ENCODE measurements at regions not wholly inside any gene's neighbourhood (a gene's known extent, or its start where the extent isn't known, plus 50 kb on each side); places are given as distances from the start of the nearest gene placed in this dataset.
A peak's percentile ranks its signal among the peaks of the same experiment; 100 is the strongest.

DNA sequence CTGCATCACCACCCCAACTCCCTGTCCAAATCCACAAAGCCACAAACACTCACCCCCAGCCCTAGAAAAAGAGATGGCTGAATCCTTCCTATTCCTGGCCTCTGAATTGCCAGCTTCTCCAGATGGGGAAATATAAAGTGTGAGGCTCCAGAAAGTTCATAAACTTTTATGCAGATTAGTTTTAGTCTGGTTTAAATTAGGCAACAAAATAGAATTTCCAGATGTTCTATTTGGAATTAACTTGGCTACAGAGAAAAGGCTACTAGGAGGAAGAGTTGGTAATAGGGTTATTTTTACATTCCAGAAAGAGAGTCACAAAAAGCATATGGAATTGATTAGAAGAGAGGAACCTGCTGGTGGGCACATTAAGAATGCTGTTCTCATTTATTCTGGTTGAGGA lies 56.0 kb downstream of the EN1 start:
- Mint-ChIP-seq H3K36me3 (ENCODE audit: low read depth) (no peaks in the 10 kb centered on the region), H3K9me3 (ENCODE audit: insufficient read depth) (no peaks in the 10 kb centered on the region), H3K4me3 (no peak overlapping the region), H3K4me1 (ENCODE audit: low read depth) (no peaks in the 10 kb centered on the region), H3K27ac (no peak overlapping the region), H3K27me3 (ENCODE audit: low read depth) (peaks cover 2% of the 10 kb centered on the region)
- POLR2A ChIA-PET: no interaction called here
- DNase-seq (no peak), ATAC-seq (no peak)
- CTCF ChIA-PET: no interaction called here

DNA sequence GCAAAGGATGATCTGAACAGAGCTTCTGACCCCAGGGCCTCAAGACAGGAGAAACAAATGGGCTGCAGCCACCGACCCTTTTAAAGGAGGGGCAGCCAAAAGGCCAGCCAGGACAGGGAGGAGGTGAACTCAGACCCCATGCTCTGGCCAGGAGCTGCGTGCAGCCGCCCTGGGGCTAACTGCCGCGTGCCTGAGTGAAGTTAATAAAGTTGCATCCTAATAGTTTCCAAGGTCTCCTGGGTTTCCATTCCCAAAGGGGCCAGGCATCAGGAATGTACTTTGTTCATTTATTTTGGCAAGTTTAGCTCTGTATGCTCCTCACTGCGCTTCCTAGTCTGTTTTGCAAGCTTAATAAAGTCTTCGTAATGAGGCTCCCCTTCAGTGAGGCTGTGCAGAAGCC lies 60.7 kb downstream of the EN1 start:
- DNase-seq (no peak), ATAC-seq (no peak)
- Mint-ChIP-seq H3K36me3 (ENCODE audit: low read depth) (no peaks in the 10 kb centered on the region), H3K4me1 (ENCODE audit: low read depth) (no peaks in the 10 kb centered on the region), H3K4me3 (no peak overlapping the region), H3K27ac (no peak overlapping the region), H3K9me3 (ENCODE audit: insufficient read depth) (no peaks in the 10 kb centered on the region), H3K27me3 (ENCODE audit: low read depth) (peaks cover 7% of the 10 kb centered on the region)
- POLR2A ChIA-PET: no interaction called here
- CTCF ChIA-PET: no interaction called here

DNA sequence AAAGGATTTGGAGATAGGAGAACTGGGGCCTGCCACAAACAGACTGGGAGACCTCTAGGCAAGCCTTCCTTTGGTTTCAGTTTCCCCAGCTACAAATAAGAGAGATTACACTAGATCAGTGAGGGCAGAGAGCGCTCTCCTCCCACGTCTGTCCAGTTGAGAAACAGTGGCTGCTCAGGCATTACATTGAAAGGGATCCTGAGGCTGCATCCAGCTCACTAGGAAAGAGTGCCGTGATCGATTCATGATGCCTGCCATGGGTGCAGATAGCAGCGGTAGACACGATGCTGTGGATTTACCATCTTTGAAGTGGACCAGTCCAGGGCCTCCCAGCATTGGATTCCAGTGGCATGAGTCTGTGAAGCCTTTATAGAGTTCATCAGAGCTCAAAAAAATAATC lies 62.6 kb downstream of the EN1 start:
- CTCF ChIA-PET: no interaction called here

DNA sequence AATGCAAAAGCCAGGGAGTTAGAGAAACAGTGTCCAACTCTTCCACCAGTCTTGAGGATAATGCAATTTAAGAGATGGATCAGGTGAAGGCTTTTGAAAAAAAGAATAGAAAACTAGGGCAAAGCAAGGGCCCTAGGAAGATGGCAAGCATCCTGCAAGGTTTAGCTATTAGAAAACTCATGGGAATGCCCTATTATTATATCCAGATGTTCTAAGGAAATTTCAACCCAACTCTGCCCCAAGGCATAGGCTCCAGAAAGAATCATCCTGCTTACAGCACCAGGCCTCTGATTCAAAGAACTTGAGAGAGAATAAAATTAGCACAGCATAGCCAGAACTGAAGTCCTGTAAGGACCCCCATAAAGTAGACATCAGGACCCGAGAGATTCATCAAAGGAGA lies 68.1 kb downstream of the EN1 start:
- POLR2A ChIA-PET: no interaction called here
- Mint-ChIP-seq H3K36me3 (ENCODE audit: low read depth) (no peaks in the 10 kb centered on the region), H3K27me3 (ENCODE audit: low read depth) (peaks cover 14% of the 10 kb centered on the region)

More for the DNA sequence above, 62.6 kb downstream of the EN1 start:
- ATAC-seq: no peak
- no peak overlapping the region for H3K27ac Mint-ChIP-seq
- POLR2A ChIA-PET: no interaction called here
- H3K36me3 Mint-ChIP-seq (ENCODE audit: low read depth): no peaks in the 10 kb centered on the region
- no peaks in the 10 kb centered on the region for H3K9me3 Mint-ChIP-seq (ENCODE audit: insufficient read depth)
- DNase-seq: no peak
- no peaks in the 10 kb centered on the region for H3K4me1 Mint-ChIP-seq (ENCODE audit: low read depth)
- peaks cover 7% of the 10 kb centered on the region for H3K27me3 Mint-ChIP-seq (ENCODE audit: low read depth)
- no peak overlapping the region for H3K4me3 Mint-ChIP-seq

DNA sequence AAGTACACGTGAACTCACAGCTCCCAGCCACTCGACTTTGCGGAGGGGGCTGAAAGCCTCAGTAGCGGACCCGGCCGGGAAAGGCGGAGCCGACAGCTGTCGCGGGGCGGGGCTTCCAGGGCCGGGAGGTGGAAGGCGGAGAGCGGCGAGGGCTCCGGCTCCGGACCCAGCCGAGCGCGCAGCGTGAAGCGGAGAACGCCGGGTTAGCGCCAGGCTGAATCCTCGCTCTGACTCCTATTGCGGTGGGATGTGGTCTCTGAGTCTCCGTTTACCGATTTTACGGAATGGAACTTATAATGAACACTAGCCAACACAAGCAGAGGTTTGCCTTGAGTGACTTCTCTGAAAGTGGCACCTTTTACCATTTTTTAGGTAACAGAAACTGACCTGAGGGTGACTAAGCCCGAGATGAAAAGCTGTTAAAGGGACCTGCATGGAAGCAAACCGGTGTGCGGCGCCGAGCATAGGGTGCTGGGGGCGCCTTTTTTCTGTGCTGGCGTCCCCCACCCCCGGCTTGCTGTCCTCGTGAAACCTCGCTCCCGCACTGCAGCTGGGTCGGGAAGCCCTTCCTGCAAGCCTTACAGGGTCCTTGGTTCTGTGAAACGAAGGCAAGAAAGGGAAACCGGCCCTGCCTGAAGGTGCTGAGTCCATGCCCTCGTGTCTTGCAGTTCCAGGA lies 72.9 kb downstream of the EN1 start:
- ChIA-PET POLR2A (no interaction called here), CTCF (no interaction called here)
- peaks cover 5% of the 10 kb centered on the region for H3K4me1 Mint-ChIP-seq (ENCODE audit: low read depth)
- DNase-seq (peak; percentile 25), ATAC-seq (peak; percentile 49)
- H3K4me3 Mint-ChIP-seq: peak overlapping the region; percentile 31
- no peaks in the 10 kb centered on the region for H3K36me3 Mint-ChIP-seq (ENCODE audit: low read depth)
- H3K9me3 Mint-ChIP-seq (ENCODE audit: insufficient read depth): no peaks in the 10 kb centered on the region
- H3K27me3 Mint-ChIP-seq (ENCODE audit: low read depth): peaks cover 23% of the 10 kb centered on the region
- H3K27ac Mint-ChIP-seq: no peak overlapping the region

More for the DNA sequence above, 68.1 kb downstream of the EN1 start:
- DNase-seq (no peak), ATAC-seq (no peak)
- H3K4me1 Mint-ChIP-seq (ENCODE audit: low read depth): peaks cover 4% of the 10 kb centered on the region
- no peak overlapping the region for H3K27ac Mint-ChIP-seq
- CTCF ChIA-PET: no interaction called here
- no peak overlapping the region for H3K4me3 Mint-ChIP-seq
- H3K9me3 Mint-ChIP-seq (ENCODE audit: insufficient read depth): no peaks in the 10 kb centered on the region

DNA sequence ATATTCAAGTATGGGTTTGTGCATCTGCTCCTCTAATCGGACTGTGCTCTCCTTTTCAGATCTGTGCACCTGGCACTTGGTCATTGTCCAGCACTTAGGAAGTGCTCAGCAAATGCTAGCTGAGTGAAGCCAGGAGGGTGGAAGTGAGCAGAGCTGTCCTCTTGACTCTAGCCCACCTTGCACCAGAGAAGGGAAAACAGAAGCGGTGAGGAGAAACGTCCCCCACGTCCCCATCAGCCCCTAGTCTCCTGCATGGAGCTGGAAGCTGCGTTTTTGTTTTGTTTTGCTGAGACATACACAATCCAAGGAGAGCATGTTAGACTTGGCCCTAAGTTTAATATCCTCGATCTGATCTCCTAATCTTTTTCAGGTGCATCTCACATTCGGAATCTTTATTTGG lies 73.6 kb downstream of the EN1 start:
- no peak overlapping the region for H3K4me3 Mint-ChIP-seq
- no peaks in the 10 kb centered on the region for H3K36me3 Mint-ChIP-seq (ENCODE audit: low read depth)
- no peak for ATAC-seq
- CTCF ChIA-PET: no interaction called here
- POLR2A ChIA-PET: no interaction called here
- H3K9me3 Mint-ChIP-seq (ENCODE audit: insufficient read depth): no peaks in the 10 kb centered on the region
- no peak for DNase-seq
- H3K4me1 Mint-ChIP-seq (ENCODE audit: low read depth): peaks cover 5% of the 10 kb centered on the region
- H3K27ac Mint-ChIP-seq: no peak overlapping the region
- peaks cover 23% of the 10 kb centered on the region for H3K27me3 Mint-ChIP-seq (ENCODE audit: low read depth)

GRCh38 chr2:118772487-118773200 lies 74.8 kb downstream of the EN1 start:
- Mint-ChIP-seq H3K27me3 (ENCODE audit: low read depth) (peaks cover 25% of the 10 kb centered on the region), H3K27ac (no peak overlapping the region), H3K4me1 (ENCODE audit: low read depth) (peaks cover 5% of the 10 kb centered on the region), H3K9me3 (ENCODE audit: insufficient read depth) (no peaks in the 10 kb centered on the region), H3K36me3 (ENCODE audit: low read depth) (no peaks in the 10 kb centered on the region), H3K4me3 (no peak overlapping the region)
- ChIA-PET CTCF (interaction anchor here (0.9 kb wide), 1 partner anchor 109 kb away, joined by 3 read pairs; no protein-coding TSS in a partner anchor), POLR2A (no interaction called here)
- ATAC-seq: no peak
- DNase-seq: no peak

- no peak for ATAC-seq
- Mint-ChIP-seq H3K4me1 (ENCODE audit: low read depth) (peaks cover 1% of the 10 kb centered on the region), H3K4me3 (no peak overlapping the region), H3K27ac (no peak overlapping the region), H3K27me3 (ENCODE audit: low read depth) (peaks cover 17% of the 10 kb centered on the region), H3K9me3 (ENCODE audit: insufficient read depth) (no peaks in the 10 kb centered on the region), H3K36me3 (ENCODE audit: low read depth) (no peaks in the 10 kb centered on the region)
- ChIA-PET CTCF (no interaction called here), POLR2A (no interaction called here)
- no peak for DNase-seq
These were observed 77.6 kb downstream of the EN1 start for GRCh38 chr2:118769707-118770400.

- Mint-ChIP-seq H3K4me1 (ENCODE audit: low read depth) (no peaks in the 10 kb centered on the region), H3K27me3 (ENCODE audit: low read depth) (peaks cover 22% of the 10 kb centered on the region), H3K27ac (no peak overlapping the region), H3K36me3 (ENCODE audit: low read depth) (no peaks in the 10 kb centered on the region), H3K9me3 (ENCODE audit: insufficient read depth) (no peaks in the 10 kb centered on the region), H3K4me3 (no peak overlapping the region)
- ChIA-PET POLR2A (no interaction called here), CTCF (no interaction called here)
- ATAC-seq (no peak), DNase-seq (no peak)
These were observed 80.6 kb downstream of the EN1 start for GRCh38 chr2:118766871-118767270.

DNA sequence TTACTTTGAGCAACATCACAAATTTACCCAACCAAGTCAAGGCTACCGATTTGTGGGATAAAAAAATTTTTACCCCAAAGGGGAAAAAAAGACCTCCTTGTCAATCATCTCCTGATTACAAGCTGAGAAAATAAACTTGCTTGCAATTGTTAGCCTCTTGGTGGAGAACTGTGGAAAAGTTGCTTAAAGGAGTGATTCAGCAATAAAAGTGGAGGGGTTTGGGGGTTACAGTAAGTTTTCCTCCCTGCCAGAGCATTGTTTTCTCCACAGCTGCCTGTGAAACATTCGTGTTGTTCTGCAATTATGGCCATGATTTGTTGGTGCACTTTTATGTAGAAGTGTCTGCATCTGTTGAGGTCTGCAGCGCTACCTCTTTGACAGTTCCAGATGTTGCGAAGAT lies 82.6 kb downstream of the EN1 start:
- Mint-ChIP-seq H3K4me1 (ENCODE audit: low read depth) (no peaks in the 10 kb centered on the region), H3K27ac (no peak overlapping the region), H3K4me3 (no peak overlapping the region), H3K27me3 (ENCODE audit: low read depth) (peaks cover 21% of the 10 kb centered on the region), H3K9me3 (ENCODE audit: insufficient read depth) (no peaks in the 10 kb centered on the region), H3K36me3 (ENCODE audit: low read depth) (no peaks in the 10 kb centered on the region)
- no peak for DNase-seq
- ChIA-PET CTCF (no interaction called here), POLR2A (no interaction called here)
- no peak for ATAC-seq

DNA sequence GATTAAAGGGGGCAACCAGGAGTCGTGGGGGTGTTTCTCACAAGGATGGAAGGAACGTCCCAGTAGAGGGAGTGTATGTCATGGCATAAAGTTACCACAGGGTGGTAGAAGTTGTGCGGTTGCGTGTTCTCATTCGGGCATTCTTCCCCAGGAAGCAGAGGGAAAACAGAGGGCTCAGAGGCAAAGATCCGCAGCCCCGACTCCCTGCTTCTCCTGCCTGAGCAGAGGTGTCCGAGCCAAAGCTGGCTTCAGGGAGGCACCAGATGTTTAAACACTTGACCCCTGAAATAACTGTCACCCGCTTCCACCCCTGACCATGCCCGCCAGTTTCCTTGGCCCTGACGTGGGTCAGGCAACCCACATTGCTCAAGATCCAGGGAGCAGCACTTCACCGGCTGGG lies 83.7 kb downstream of the EN1 start:
- ATAC-seq (no peak), DNase-seq (no peak)
- Mint-ChIP-seq H3K9me3 (ENCODE audit: insufficient read depth) (no peaks in the 10 kb centered on the region), H3K36me3 (ENCODE audit: low read depth) (no peaks in the 10 kb centered on the region), H3K27me3 (ENCODE audit: low read depth) (peaks cover 25% of the 10 kb centered on the region), H3K27ac (no peak overlapping the region), H3K4me3 (no peak overlapping the region), H3K4me1 (ENCODE audit: low read depth) (no peaks in the 10 kb centered on the region)
- ChIA-PET POLR2A (no interaction called here), CTCF (no interaction called here)

- Mint-ChIP-seq H3K9me3 (ENCODE audit: insufficient read depth) (no peaks in the 10 kb centered on the region), H3K27ac (no peak overlapping the region), H3K36me3 (ENCODE audit: low read depth) (no peaks in the 10 kb centered on the region), H3K4me3 (no peak overlapping the region), H3K4me1 (ENCODE audit: low read depth) (no peaks in the 10 kb centered on the region), H3K27me3 (ENCODE audit: low read depth) (peaks cover 24% of the 10 kb centered on the region)
- CTCF ChIA-PET: no interaction called here
- DNase-seq (no peak), ATAC-seq (no peak)
- POLR2A ChIA-PET: no interaction called here
These were observed 85.2 kb downstream of the EN1 start for GRCh38 chr2:118762290-118762689.
